Thoracic aorta (tissue), 2 donors: ENCODE measurements at regions not wholly inside any gene's neighbourhood (a gene's known extent, or its start where the extent isn't known, plus 50 kb on each side); places are given as distances from the start of the nearest gene placed in this dataset.

Experiments used
- ATAC-seq: fragments of 150-250 bp; one replicate; pipeline ENCODE4 v1.8.0; 2017; ENCODE audit warnings: low read depth; ENCODE audit not compliant: insufficient number of reproducible peaks, low FRiP score
- DNase-seq: peaks from one replicate; pipeline ENCODE4 v3.0.0-alpha.2; 2020; ENCODE audit warnings: low spot score
- H3K27ac ChIP-seq, 2 donors: fragments of 200-600 bp; sonication (generic); 1 replicate in 1 of 2; 2 replicates in 1 of 2; pipeline ENCODE4 v1.5.1; 2016; ENCODE audit warnings: mild to moderate bottlenecking in 2 of 2, moderate library complexity in 2 of 2
- H3K27me3 ChIP-seq: fragments of 200-600 bp; sonication (generic); replicated peaks from 2 replicates; pipeline ENCODE4 v1.6.0; 2016; ENCODE audit warnings: mild to moderate bottlenecking; ENCODE audit not compliant: insufficient read depth
- H3K36me3 ChIP-seq: fragments of 200-600 bp; sonication (generic); one replicate; pipeline ENCODE4 v1.5.1; 2016
- H3K4me1 ChIP-seq, 2 donors: fragments of 200-600 bp; sonication (generic); 1 replicate in 1 of 2; 2 replicates in 1 of 2; pipeline versions ENCODE4 v1.5.1 to v1.6.0; 2016; ENCODE audit warnings: low read depth in 2 of 2, mild to moderate bottlenecking in 1 of 2; ENCODE audit not compliant: control insufficient read depth in 1 of 2
- H3K4me3 ChIP-seq: fragments of 200-600 bp; sonication (generic); 2 replicates; pipeline ENCODE4 v1.5.1; 2016; ENCODE audit warnings: mild to moderate bottlenecking
- H3K9me3 ChIP-seq: fragments of 200-600 bp; sonication (generic); 2 replicates; pipeline ENCODE4 v1.5.1; 2016
- TF ChIP-seq, protein P1 (sequence below): fragments of 200-600 bp; sonication (generic); IDR thresholded peaks from one replicate; pipeline ENCODE4 v1.5.1; 2019; ENCODE audit warnings: antibody characterized with exemption

DNA sequence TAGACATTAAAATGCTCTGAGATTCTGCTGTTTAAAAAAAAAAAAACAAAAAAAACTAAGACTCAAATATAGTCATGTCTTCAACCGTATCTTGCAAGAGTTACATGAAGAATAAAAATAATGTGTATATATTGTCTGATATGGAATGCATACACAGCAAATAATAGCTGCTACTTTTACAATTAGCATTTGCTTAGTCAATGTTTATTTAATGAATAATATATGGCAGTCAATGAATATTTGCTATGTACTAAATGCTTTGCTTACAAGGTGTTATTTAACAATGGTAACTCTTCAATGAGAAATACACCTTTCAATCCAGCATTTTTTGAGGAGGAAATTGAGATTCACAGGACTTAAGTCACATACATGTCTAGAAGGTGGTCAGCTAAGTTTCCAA lies 718.8 kb upstream of the SOX9 start:
- no peaks in the 10 kb centered on the region for H3K9me3 ChIP-seq
- no peak for ATAC-seq
- DNase-seq, result no peak
- TF ChIP-seq, protein P1, sequence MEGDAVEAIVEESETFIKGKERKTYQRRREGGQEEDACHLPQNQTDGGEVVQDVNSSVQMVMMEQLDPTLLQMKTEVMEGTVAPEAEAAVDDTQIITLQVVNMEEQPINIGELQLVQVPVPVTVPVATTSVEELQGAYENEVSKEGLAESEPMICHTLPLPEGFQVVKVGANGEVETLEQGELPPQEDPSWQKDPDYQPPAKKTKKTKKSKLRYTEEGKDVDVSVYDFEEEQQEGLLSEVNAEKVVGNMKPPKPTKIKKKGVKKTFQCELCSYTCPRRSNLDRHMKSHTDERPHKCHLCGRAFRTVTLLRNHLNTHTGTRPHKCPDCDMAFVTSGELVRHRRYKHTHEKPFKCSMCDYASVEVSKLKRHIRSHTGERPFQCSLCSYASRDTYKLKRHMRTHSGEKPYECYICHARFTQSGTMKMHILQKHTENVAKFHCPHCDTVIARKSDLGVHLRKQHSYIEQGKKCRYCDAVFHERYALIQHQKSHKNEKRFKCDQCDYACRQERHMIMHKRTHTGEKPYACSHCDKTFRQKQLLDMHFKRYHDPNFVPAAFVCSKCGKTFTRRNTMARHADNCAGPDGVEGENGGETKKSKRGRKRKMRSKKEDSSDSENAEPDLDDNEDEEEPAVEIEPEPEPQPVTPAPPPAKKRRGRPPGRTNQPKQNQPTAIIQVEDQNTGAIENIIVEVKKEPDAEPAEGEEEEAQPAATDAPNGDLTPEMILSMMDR, result no peak
- H3K4me3 ChIP-seq, result no peak overlapping the region
- no peaks in the 10 kb centered on the region for H3K4me1 ChIP-seq
- H3K36me3 ChIP-seq, result no peaks in the 10 kb centered on the region
- no peaks in the 10 kb centered on the region for H3K27me3 ChIP-seq
- H3K27ac ChIP-seq, result no peak overlapping the region

DNA sequence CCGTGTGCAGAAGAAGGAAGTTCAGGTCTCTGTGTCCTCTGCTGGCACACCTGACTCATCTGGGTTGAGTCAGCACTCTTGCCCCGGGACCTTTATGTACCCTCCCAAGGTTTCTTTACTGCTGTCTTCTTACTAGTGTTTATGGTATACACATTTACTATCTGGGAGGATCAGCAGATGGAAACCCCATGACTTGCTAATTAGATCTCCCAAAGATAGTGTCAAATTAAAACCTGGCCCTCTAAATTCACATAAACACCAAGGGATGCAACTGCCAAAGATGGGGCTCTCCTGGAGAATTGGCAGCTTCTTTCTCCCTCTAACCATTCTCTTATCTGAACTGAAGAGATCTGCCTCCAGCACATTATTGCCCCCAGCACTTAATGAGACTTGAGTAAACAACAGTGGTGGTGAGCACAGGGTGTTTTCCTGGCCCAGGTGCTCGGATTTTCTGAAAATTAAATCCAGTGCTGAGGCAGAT lies 718.1 kb upstream of the SOX9 start:
- no peak overlapping the region for H3K27ac ChIP-seq
- H3K36me3 ChIP-seq, result no peaks in the 10 kb centered on the region
- DNase-seq (no peak), ATAC-seq (no peak)
- no peaks in the 10 kb centered on the region for H3K9me3 ChIP-seq
- H3K4me1 ChIP-seq, result no peaks in the 10 kb centered on the region
- no peak overlapping the region for H3K4me3 ChIP-seq
- TF ChIP-seq, protein P1, result no peak
- H3K27me3 ChIP-seq, result no peaks in the 10 kb centered on the region

DNA sequence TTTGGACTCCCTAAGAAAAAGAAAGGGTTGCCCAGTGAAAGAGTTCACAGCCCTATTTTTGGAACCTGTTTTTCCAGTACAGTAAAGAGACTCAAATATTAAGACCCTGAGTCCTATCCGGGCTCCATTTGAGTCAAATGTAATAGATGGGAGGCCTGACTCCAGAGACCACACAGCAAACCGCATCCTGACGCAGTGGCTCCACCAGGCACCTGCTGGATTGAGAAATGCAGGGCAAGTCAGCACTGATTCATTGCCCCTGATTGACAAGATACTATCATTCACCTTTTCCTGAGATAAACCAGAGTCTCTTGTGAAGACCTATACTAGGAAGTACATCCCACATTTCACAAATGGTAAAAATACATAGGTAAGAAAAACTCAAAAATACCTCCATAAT lies 715.7 kb upstream of the SOX9 start:
- DNase-seq (no peak), ATAC-seq (no peak)
- Histone ChIP-seq H3K27ac (no peak overlapping the region), H3K36me3 (no peaks in the 10 kb centered on the region), H3K4me3 (no peak overlapping the region), H3K27me3 (no peaks in the 10 kb centered on the region), H3K9me3 (no peaks in the 10 kb centered on the region), H3K4me1 (no peaks in the 10 kb centered on the region)
- TF ChIP-seq, protein P1, result no peak

DNA sequence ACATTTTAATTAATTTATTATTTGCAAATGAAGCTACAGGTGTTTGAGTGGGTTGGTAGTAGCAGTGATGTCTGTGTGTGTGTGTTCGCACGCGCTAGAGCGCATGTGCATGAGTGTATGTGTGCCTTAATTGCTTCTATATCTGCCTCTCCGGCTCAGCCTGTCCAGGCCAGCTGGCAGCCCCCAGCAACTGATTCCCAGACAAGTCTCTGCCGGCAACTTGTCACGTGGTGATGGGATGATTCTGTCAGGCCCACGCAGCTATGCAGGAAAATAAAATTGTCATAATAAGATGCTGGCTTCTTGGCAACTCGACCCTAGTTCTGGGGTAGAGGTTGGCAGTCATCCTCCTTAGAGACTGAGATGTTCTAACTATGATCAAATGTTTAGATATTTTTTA lies 712.8 kb upstream of the SOX9 start:
- Histone ChIP-seq H3K27ac (no peak overlapping the region), H3K36me3 (no peaks in the 10 kb centered on the region), H3K4me1 (no peaks in the 10 kb centered on the region), H3K9me3 (no peaks in the 10 kb centered on the region), H3K4me3 (no peak overlapping the region), H3K27me3 (no peaks in the 10 kb centered on the region)
- no peak for ATAC-seq
- DNase-seq, result no peak
- TF ChIP-seq, protein P1, result no peak

DNA sequence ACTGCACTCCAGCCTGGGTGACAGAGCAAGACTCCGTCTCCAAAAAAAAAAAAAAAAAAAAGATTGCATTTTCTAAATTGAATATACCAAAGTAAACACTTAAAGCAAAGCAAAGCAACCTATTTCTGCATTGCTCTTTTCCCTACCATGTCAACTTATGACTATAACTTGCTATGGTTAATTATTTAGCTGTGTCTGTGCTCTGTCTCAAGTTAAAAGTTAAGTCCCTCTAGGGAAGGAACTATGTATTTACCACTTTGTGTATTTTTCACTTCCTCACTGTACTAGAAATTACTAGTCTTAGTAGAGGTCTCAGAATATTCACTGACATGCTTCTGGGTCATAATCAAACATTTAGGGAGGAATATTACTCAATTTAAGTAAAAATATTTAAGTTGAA lies 711.7 kb upstream of the SOX9 start:
- Histone ChIP-seq H3K9me3 (no peaks in the 10 kb centered on the region), H3K4me3 (no peak overlapping the region), H3K27me3 (no peaks in the 10 kb centered on the region), H3K27ac (no peak overlapping the region), H3K4me1 (no peaks in the 10 kb centered on the region), H3K36me3 (no peaks in the 10 kb centered on the region)
- no peak for DNase-seq
- TF ChIP-seq, protein P1, result no peak
- ATAC-seq, result no peak
